HL-60/S4 treated with retinoic acid at 250 ng/mL for 4 days and 3 days (cell line): ENCODE measurements at regions not wholly inside any gene's neighbourhood (a gene's known extent, or its start where the extent isn't known, plus 50 kb on each side); places are given as distances from the start of the nearest gene placed in this dataset.

Experiments used
- in situ Hi-C: fragments of 300-500 bp; cut with MboI; formaldehyde crosslinking; loops from 2 replicates; pipeline ENCODE4 v1.7.0; 2022; ENCODE audit warnings: low sequenced_read_pairs

DNA sequence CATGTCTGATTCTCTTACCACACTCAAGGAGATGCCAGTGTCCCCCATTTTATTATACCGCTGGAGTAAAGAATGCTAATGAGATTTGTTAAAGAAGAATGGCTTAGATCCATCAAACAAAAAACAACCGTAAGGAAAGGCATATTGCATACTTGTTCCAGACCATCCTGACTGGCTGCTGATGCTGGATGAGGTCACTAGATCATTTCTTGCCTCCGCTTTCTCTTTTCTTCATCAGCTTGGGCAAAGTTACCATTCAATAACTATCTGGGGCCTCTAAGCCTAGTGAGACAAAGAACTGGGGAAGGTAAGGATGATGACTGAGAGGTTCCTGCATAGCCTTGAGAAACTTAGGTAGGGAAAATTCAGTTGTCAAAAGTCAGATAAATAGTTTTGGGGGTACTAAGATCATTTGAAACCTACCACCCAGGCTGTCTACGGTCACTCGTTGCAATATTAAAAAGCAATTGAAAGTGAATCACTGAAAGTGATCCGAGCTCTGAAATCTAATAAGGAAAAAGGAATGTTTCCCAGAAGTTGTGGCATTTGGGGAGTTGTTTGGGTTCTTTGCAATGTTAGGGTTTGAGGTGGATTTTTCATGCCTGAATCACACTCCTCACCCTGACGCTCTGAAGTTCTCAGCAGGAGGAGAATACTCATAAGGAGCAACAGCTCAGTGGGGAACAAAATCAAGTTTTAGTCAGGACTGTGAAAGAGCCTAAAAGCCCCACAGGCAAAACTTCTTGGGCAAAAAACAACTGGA lies 176.8 kb downstream of the HHIPL2 start:
- in situ Hi-C loops = no loop called here

DNA sequence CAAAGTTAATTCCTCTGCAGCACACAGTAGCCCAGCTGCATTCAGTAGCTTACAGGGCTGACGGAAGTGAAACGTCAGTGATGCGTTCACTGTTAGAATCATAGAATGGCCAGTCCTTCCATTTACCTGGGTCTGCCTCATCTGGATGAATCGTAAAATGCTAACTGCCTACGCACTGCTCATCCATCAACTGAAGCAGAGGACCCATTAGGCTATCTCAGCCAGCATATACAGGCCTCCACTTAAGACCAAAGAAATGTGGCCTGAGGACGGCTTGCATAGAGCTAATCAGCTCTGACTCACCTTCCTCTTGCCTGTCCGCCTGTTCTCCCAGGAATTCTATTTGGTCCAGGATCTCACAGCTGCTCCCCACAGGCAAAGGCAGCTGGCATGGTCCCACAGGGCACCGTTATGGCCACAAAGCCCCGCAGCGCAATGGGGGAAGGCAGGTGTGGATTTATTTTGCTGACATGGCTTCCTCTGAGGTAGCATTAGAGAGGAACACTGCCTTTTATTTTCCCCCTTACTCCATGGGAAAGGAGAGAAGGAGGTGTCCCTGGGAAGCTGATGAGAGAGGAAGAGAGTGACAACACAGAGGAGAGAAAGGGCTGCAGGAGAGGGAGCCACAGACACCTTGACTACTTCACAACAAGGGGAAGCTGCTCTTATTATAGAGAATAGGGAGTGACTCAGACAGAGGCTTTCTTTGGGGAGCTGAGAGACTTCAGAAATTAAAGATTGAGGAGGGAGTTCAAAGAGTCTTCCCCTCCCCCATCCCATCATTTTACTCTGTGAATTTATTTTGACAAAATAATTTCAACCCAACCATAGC lies 177.6 kb downstream of the HHIPL2 start:
- in situ Hi-C loops = no loop called here

DNA sequence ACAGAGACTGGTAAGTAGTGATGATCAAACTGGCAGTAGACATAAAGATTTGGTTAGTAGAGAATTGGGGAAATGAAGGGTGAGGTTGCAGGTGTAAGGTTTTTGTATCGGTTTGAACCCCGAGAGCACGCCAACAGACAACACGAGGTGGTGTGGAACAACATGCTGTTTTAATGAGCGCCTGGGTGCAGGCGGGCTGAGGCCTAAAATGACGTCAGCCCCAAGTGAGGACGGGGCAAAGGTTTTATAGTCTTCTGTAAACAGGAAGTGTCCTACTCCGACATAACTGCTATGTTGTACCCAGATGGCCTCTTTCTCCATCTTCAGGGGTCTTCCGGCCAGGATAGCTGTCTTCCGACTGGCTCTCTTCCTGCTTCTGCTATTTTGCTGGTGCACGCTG lies 178.8 kb downstream of the HHIPL2 start:
- in situ Hi-C loops = no loop called here

DNA sequence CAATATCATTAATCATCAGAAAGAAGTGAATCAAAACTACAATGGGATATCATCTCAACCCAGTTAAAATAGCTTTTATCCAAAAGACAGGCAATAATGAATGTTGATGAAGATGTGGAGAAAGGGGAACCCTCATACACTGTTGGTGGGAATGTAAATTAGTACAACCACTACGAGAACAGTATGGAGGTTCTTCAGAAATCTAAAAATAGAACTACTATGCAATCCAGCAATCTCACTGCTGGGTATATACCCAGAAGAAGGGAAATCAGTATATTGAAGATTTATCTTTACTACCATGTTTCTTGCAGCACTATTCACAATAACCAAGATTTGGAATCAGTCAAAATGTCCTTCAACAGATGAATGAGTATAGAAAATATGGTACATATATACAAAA lies 189.8 kb downstream of the HHIPL2 start:
- in situ Hi-C loops = no loop called here

DNA sequence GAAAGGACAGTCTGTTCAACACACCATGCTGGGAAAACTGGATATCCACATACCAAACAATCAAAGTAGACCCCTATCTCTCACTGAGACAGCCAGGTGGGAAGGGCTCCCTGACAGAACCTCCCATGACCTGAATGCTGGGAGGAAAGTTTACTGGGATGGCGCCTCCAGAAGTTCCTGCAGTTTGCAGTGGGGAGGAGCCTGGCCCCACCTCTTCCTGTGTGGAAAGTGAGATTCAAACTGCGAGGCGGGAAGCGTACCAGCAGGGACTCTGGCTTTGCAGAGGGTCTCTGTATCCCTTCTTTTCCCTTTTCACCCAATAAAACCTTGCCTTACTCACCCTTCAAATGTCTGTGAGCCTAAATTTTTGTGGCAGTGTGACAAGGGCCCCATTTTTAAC lies 190.7 kb downstream of the HHIPL2 start:
- in situ Hi-C loops = no loop called here

DNA sequence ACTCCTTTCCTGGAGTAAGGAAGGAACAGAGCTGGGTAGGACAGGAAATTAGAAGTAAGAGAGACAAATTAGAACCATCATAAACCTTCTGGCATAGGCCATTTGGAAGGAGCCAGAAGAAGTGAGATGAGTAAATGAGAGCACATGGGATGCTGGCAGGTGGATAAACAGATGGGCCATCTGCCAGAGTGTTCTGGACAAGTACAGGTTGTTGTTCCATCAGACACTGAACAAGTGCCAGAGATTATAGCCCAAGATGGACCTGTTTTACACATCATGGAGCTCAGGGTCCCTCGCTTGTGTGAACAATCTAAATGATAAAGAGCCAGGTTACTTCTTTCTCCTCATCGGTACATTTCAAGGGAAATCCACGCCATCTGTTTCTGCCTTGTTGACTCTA lies 200.3 kb downstream of the HHIPL2 start:
- in situ Hi-C loops = no loop called here

DNA sequence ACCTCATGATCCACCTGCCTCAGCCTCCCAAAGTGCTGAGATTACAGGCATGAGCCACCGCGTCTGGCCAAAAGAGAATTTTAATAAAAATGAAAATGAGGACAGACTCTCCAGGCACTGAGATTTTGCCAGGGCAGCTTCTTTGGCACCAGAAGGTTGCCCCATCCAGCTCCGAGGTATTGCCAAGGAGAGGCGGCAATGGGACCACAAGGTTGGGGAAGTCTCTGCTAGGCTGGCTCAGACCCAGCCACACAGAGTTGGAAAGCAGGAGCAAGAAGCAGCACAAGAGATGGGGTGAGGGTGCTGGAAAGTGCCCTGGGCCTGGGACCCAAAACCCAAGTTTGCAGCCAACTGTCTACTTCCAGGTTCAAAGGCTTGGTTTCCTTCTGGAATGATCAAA lies 200.9 kb downstream of the HHIPL2 start:
- in situ Hi-C loops = no loop called here

DNA sequence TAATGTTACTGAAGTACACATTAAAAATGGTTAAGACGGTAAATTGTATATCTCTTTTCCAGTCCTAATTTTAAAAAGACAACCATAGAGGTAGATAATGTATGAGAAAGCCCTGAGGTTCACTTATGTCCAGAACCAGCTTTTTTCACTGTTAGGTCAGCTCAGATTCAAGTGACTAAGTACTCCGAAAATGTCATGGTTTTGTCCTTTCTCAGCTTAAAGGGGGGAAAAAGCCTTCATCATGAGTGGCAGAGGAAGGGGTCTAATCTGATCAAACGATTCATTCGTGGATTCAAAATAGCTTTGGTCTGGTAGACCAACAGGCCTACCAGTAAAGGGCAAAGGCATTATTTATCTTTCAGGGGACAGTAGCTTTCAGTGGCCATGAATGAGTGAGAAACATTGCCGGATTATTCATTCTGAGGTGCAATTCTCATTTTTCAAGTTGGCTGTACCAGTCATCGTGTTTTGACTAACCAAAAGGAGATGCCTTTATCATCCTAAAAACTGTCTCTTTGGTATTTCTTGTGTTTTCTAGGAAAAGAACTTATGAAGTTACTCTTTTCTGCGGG lies 208.4 kb downstream of the HHIPL2 start:
- in situ Hi-C loops = no loop called here

DNA sequence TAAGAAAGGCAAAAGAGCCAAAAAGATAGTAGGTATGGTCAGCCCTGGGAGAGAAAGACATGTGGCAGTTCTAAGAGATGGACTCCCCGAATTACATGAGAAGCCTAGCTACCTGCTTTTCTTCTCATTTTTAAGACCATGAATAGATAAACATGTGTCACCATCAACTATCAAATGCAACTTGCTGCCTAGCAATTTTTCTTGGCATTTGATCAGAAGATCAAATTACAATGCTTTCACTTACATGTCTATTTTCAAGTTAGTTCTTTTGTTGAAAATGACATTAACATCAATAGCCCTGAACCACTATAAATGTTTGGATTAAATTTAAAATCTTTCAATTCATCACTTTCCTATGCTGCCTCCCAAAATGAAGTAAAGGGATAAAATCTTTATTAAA lies 212.3 kb downstream of the HHIPL2 start:
- in situ Hi-C loops = no loop called here

DNA sequence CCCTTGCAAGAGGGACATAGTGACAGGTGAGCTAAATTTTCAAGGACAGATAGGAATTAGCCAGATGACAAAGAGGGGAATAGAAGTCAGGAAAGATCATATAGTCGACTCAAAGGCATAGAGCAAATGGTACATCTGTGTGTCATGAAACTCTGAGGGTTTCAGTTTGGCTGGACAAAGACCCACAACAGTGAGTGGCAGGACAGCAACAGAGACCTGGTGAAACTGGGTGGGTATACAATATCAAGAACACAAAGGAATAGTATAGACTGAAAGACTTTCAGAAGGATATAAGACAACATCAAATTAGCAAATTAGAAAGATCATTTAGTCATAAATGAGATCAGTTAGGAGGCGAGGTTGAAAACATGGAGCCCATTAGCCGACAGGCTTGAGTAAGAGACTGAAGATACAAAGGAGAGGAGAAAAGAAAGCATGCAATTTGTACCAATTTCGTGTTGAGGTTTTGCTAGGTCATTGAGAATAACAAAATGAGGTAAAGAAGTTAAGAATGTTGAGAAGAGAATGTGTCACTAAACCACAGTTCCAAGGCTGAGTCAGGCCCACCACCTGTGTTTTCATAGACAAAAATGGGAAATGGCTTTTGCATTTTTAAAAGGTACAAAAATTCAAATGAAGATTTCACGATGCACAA lies 213.8 kb downstream of the HHIPL2 start:
- in situ Hi-C loops = no loop called here

DNA sequence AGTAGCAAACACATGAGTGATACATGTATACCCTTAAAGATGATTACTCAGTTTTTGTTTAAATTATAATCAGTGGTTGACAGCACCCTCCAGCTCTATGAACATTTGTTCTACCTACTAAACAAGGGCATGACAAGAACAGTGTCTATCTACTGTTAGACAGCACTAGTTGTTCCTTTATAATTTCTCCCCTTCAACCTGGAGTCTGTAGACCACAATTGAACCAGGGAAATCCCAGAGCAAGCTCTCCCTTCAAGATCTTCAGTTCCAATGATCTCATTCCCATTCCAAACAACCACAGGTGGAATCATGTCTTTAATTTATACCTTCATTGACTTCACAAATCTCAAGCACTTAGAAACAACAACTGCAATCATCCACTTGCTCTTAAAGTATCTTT lies 216.1 kb downstream of the HHIPL2 start:
- in situ Hi-C loops = no loop called here

DNA sequence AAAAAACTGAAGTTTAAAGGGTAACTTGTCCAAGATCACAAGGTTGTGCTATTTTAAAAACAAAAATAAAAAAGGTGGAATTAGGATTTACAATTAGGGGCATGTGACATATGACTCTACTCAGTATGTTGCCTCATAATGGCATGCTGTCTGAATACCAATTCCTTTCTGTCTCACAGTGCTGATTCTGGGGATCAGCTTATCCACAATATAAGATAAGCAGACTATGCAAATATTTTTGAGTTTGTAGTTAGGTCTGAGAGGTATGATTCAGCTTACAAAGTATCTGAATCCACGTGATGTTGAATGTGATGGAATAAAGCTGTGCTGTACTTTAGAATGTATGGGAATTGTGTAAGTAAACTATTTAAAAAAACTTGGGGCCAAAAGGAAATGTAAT lies 216.6 kb downstream of the HHIPL2 start:
- in situ Hi-C loops = no loop called here

DNA sequence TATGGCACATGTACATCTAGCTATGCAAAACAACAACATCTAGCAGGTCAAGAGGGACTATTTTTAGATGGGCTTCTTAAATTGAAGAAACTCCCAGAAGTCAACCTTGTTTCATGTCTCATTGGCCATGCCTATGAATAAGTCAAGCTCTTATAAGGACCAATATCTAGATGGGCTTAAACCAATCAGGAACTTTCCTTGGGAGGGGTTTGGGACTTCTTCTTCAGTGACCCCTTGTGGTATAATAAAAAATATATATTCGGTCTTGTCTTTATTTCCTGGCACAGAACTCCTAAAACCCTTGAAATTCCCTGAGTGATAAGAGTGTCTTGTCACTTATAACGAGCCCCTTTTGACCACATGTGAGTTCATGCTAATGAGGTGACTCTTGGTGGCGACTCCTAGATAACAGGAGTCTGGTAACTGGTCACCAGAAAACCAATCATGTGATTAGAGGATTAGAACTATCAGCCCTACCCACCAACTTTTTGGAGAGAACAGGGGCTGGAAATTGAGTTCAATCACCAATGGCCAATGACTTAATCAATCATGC lies 218.3 kb downstream of the HHIPL2 start:
- in situ Hi-C loops = no loop called here

DNA sequence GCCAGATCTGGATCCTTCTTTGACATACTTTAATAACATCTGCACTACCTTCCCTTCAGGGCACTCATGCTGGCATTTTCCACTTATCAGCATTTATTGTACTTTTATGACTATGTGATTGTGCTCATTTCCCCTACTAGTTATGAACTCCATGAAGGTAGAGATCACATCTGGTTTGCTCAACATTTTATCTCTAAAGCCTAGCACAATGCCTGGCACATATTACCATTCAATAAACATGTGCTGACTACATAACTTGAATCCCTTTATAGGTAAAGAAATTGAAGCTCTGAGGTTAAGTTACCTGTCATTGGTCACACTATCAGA lies 221.2 kb downstream of the HHIPL2 start:
- in situ Hi-C loops = no loop called here

DNA sequence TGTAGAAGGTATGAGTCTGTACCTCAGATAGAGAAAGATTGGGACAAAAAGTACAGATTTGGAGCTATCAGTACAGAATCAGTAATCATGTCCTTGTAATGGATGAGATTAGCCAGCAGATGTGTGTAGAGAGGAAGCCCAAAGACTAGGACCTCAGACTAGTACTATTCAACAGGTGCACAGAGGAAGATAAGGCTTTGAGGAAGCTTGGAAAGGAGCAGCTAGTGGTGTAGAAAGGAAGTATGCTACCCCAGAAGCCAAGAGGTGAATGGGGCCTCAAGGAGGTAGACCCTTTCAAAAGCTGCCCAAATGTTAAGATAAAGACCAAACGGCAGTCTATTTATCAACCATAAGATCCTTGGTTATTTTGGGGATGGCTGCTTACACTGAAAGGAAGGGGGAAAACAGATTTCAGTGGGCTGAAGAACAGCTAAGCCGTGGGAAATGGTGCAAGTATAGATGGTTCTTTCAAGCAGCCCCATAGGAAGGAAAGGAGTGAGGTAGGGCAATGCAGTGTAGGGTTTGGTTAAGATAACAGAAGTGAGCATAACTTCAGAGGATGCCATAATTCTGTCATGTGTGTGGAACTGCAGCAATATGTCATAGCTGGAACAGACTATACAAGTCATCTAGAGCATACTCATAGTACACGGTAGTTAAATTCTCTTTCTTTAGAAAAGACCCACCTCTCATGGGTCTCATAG lies 221.7 kb downstream of the HHIPL2 start:
- in situ Hi-C loops = no loop called here

DNA sequence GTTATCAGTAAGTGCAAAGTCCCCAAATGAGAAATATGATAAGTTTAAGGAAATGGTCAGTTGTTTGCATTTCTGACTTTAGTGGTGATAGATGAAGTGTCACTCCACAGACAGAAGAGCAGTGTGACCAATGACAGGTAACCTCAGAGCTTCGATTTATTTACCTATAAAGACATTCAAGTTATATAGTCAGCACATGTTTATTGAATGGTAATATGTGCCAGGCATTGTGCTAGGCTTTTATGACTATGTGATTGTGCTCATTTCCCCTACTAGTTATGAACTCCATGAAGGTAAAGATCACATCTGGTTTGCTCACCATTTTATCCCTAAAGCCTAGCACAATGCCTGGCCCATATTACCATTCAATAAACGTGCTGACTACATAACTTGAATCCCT lies 222.4 kb downstream of the HHIPL2 start:
- in situ Hi-C loops = no loop called here

DNA sequence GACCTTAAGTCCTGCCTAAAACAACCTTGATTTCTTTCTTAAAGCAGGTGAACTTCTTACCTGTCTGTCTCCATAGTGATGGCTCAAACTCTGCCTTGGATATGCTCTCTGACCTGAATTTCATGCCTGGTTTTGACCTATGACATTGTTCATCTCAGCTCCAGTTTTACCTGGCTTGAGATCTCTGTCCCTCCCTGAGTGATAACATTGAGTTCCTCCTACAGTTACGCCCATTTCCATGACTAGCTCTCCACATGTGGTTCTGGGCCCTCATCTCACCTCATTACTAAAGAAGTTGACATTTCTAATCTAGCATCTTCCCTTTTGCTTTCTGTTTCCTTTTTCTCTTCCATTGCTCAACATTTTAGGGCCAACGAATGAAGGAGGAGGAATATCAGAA lies 233.1 kb downstream of the HHIPL2 start:
- in situ Hi-C loops = no loop called here

DNA sequence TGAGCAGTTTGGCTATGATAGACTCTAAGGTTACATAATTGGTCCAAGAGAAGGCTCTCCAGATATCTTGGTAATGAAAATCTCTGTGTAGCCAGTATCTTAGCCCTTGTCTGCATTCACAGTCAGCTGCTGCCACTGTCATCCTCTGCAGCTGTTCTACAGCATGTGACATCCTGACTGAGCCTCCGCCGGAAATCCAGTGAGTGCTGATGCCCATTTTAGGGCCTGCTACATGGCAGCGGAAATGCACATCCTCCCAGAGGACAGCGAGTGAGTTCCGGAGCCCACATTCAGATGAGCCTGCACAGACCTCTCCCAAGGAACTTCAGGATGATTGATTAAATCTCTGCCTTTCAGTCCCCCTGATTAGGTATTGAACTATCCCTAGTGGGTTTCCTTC lies 237.1 kb downstream of the HHIPL2 start:
- in situ Hi-C loops = no loop called here

DNA sequence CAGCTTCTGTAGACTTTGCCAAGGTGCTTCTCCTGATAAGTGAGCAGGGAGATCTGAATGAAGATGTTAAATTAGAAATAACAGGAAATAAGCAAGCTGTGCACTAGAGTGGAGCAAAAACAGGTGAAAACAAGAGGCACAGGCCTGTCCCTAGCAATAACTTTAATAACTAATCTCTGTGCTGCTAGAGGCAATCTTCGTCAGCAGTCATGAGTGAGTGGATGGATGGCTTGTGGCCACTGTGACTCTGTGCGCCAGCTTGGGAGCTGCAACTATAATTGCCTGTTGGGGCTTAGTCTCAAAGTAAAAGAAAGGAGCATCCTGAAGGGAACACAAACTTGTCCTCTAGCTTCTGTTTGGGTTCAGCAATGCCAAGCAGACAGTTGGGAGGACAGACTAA lies 240.3 kb downstream of the HHIPL2 start:
- in situ Hi-C loops = no loop called here

DNA sequence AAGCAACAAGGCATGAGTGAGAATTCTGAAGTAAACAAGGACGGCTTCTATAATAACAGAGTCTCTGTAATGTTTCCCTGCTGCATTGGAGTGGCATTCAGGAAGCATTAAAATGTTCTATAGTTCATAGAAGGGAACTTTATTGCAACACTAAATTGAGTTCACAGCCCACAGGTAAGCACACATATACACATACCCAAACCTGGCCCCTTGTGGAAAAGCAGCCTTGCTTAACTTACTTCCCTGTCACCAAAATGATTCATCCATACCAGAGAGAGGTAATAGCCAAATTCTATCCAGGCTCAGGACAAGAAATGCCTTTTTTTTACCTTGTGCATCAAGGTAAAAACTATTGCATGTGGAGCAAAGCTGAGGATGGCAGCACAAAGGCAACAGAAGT lies 241.4 kb downstream of the HHIPL2 start:
- in situ Hi-C loops = no loop called here

DNA sequence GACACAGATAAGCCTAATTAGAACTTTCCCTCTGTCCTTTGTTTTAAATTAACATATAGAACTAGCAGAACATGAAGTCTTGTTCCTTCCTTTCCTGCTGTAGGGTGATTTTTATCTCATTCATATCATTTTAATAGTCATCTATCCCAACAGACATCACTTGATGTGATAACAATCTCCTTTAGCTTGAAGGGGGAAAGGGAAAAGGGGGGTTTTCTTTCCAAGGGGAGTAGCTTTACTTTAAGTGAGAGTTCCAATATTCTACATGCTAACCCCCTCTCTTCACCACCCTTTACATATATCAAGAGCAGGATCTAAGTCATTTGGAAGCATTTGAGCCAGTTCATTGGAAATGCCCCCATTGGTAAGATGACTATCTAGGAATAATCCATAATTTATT lies 241.9 kb downstream of the HHIPL2 start:
- in situ Hi-C loops = no loop called here
